Fibroblast of the aortic adventitia (primary cell): ENCODE measurements at regions not wholly inside any gene's neighbourhood (a gene's known extent, or its start where the extent isn't known, plus 50 kb on each side); places are given as distances from the start of the nearest gene placed in this dataset.

Source experiments
- DNase-seq: peaks from one replicate; pipeline ENCODE4 v3.0.0-alpha.2; 2010; ENCODE audit warnings: low read depth
- H3K4me3 ChIP-seq: 2 replicates; pipeline ENCODE4 v1.5.1; 2011; ENCODE audit warnings: low read depth, mild to moderate bottlenecking, control low read depth, low read length, moderate library complexity
- CTCF ChIP-seq: IDR thresholded peaks from 2 replicates; pipeline ENCODE4 v1.5.1; 2011; ENCODE audit warnings: mild to moderate bottlenecking, low read length, control low read depth, inconsistent platforms; ENCODE audit not compliant: insufficient read depth

- H3K4me3 ChIP-seq, result no peak overlapping the region
- no peak for TF ChIP-seq CTCF
- peak; percentile 27 for DNase-seq
Observed at GRCh38 chr1:60386249-60386648, 312.7 kb upstream of the C1orf87 start.

GRCh38 chr1:60376196-60376595 lies 302.6 kb upstream of the C1orf87 start:
- no peak overlapping the region for H3K4me3 ChIP-seq
- TF ChIP-seq CTCF, result no peak
- DNase-seq, result no peak

GRCh38 chr1:60374537-60374936 lies 301.0 kb upstream of the C1orf87 start:
- no peak for TF ChIP-seq CTCF
- DNase-seq, result no peak
- no peak overlapping the region for H3K4me3 ChIP-seq

- no peak overlapping the region for H3K4me3 ChIP-seq
- TF ChIP-seq CTCF, result no peak
- no peak for DNase-seq
Observed at GRCh38 chr1:60367532-60367931, 294.0 kb upstream of the C1orf87 start.

- no peak overlapping the region for H3K4me3 ChIP-seq
- no peak for TF ChIP-seq CTCF
- no peak for DNase-seq
Observed at GRCh38 chr1:60359431-60359830, 285.9 kb upstream of the C1orf87 start.

- no peak overlapping the region for H3K4me3 ChIP-seq
- DNase-seq, result no peak
- TF ChIP-seq CTCF, result no peak
Observed at GRCh38 chr1:60350531-60350930, 277.0 kb upstream of the C1orf87 start.

- no peak for TF ChIP-seq CTCF
Observed at GRCh38 chr1:60348884-60349283, 275.3 kb upstream of the C1orf87 start.

More at GRCh38 chr1:60348884-60349283, 275.3 kb upstream of the C1orf87 start:
- H3K4me3 ChIP-seq, result no peak overlapping the region
- DNase-seq, result no peak
